ENCODE measurements at regions not wholly inside any gene's neighbourhood (a gene's known extent, or its start where the extent isn't known, plus 50 kb on each side); places are given as distances from the start of the nearest gene placed in this dataset.
A peak's percentile ranks its signal among the peaks of the same experiment; 100 is the strongest.
"Not testable (repeated sequence)": the region's sequence is repeated elsewhere in the genome, so short reads cannot be mapped to it uniquely, and the experiment has no call there.

- ChIA-PET CTCF (no interaction called here), POLR2A (no interaction called here)
- no peaks in the 10 kb centered on the region for H3K4me1 Mint-ChIP-seq (ENCODE audit: low read depth, unreplicated experiment)
- H3K4me3 Mint-ChIP-seq (ENCODE audit: unreplicated experiment) = no peak overlapping the region
- no peaks in the 10 kb centered on the region for H3K4me1 ChIP-seq
- no peak for DNase-seq
- H3K27ac Mint-ChIP-seq (ENCODE audit: unreplicated experiment) = no peak overlapping the region
- no peak overlapping the region for H3K4me3 ChIP-seq (ENCODE audit: low read depth, low read length)
- H3K27me3 ChIP-seq (replicated peaks; ENCODE audit: control insufficient read depth, insufficient read depth, low read length) = no peaks in the 10 kb centered on the region
- intact Hi-C loops (cut with micrococcal nuclease; ENCODE audit: unreplicated experiment) = no loop called here
- no peak for TF ChIP-seq CTCF (IDR thresholded peaks at IDR 0.05; ENCODE audit: insufficient read depth in 1 of 2, low read depth in 1 of 2, low read length in 1 of 2, severe bottlenecking in 1 of 2, unreplicated experiment in 1 of 2)
- peaks cover 7% of the 10 kb centered on the region for H3K27me3 Mint-ChIP-seq (ENCODE audit: insufficient read depth, unreplicated experiment)
- H3K36me3 Mint-ChIP-seq (ENCODE audit: insufficient read depth, unreplicated experiment) = no peaks in the 10 kb centered on the region
- H3K9me3 Mint-ChIP-seq (ENCODE audit: unreplicated experiment) = no peaks in the 10 kb centered on the region
- no peaks in the 10 kb centered on the region for H3K36me3 ChIP-seq (ENCODE audit: control insufficient read depth, insufficient read depth, low read length)
- BruUV-seq (replicated peaks) = no TSS peak
- H3K9me3 ChIP-seq = no peaks in the 10 kb centered on the region
Observed at GRCh38 chr16:63403792-63404191, 1367.6 kb upstream of the CDH8 start.

- H3K4me1 Mint-ChIP-seq (ENCODE audit: low read depth, unreplicated experiment); H3K27me3 ChIP-seq (replicated peaks; ENCODE audit: control insufficient read depth, insufficient read depth, low read length); H3K9me3 ChIP-seq; H3K27ac Mint-ChIP-seq (ENCODE audit: unreplicated experiment); POLR2A ChIA-PET; H3K9me3 Mint-ChIP-seq (ENCODE audit: unreplicated experiment); H3K4me1 ChIP-seq; H3K27me3 Mint-ChIP-seq (ENCODE audit: insufficient read depth, unreplicated experiment); H3K4me3 ChIP-seq (ENCODE audit: low read depth, low read length); H3K36me3 ChIP-seq (ENCODE audit: control insufficient read depth, insufficient read depth, low read length); H3K36me3 Mint-ChIP-seq (ENCODE audit: insufficient read depth, unreplicated experiment); BruUV-seq (replicated peaks); CTCF ChIA-PET; intact Hi-C loops (cut with micrococcal nuclease; ENCODE audit: unreplicated experiment): not testable (repeated sequence)
- DNase-seq = peak in 1 of 2 experiments; percentile 29
- peak overlapping the region; percentile 29 for H3K4me3 Mint-ChIP-seq (ENCODE audit: unreplicated experiment)
Observed at GRCh38 chr16:63388277-63388676, 1352.0 kb upstream of the CDH8 start.

GRCh38 chr16:63385714-63386432, 1349.6 kb upstream of the CDH8 start:
- Mint-ChIP-seq H3K4me1 (ENCODE audit: low read depth, unreplicated experiment) (no peaks in the 10 kb centered on the region), H3K4me3 (ENCODE audit: unreplicated experiment) (no peak overlapping the region), H3K36me3 (ENCODE audit: insufficient read depth, unreplicated experiment) (no peaks in the 10 kb centered on the region), H3K27me3 (ENCODE audit: insufficient read depth, unreplicated experiment) (no peaks in the 10 kb centered on the region), H3K27ac (ENCODE audit: unreplicated experiment) (no peak overlapping the region), H3K9me3 (ENCODE audit: unreplicated experiment) (no peaks in the 10 kb centered on the region)
- ChIA-PET POLR2A (no interaction called here), CTCF (no interaction called here)
- no peak for DNase-seq
- H3K36me3 ChIP-seq (ENCODE audit: control insufficient read depth, insufficient read depth, low read length) = no peaks in the 10 kb centered on the region; the same call in 1 of the 2 replicates
- H3K9me3 ChIP-seq = no peaks in the 10 kb centered on the region
- BruUV-seq (replicated peaks) = no TSS peak
- no peaks in the 10 kb centered on the region for H3K27me3 ChIP-seq (replicated peaks; ENCODE audit: control insufficient read depth, insufficient read depth, low read length)
- intact Hi-C loops (cut with micrococcal nuclease; ENCODE audit: unreplicated experiment) = no loop called here
- no peak overlapping the region for H3K4me3 ChIP-seq (ENCODE audit: low read depth, low read length)
- no peak for TF ChIP-seq CTCF (IDR thresholded peaks at IDR 0.05; ENCODE audit: insufficient read depth in 1 of 2, low read depth in 1 of 2, low read length in 1 of 2, severe bottlenecking in 1 of 2, unreplicated experiment in 1 of 2)
- H3K4me1 ChIP-seq = no peaks in the 10 kb centered on the region

- no peaks in the 10 kb centered on the region for H3K36me3 ChIP-seq (ENCODE audit: control insufficient read depth, insufficient read depth, low read length)
- TF ChIP-seq CTCF (IDR thresholded peaks at IDR 0.05; ENCODE audit: insufficient read depth in 1 of 2, low read depth in 1 of 2, low read length in 1 of 2, severe bottlenecking in 1 of 2, unreplicated experiment in 1 of 2) = no peak
- intact Hi-C loops (cut with micrococcal nuclease; ENCODE audit: unreplicated experiment) = no loop called here
- no TSS peak for BruUV-seq (replicated peaks)
- H3K4me1 ChIP-seq = no peaks in the 10 kb centered on the region
- Mint-ChIP-seq H3K36me3 (ENCODE audit: insufficient read depth, unreplicated experiment) (no peaks in the 10 kb centered on the region), H3K27ac (ENCODE audit: unreplicated experiment) (no peak overlapping the region), H3K4me1 (ENCODE audit: low read depth, unreplicated experiment) (no peaks in the 10 kb centered on the region), H3K27me3 (ENCODE audit: insufficient read depth, unreplicated experiment) (no peaks in the 10 kb centered on the region), H3K4me3 (ENCODE audit: unreplicated experiment) (no peak overlapping the region), H3K9me3 (ENCODE audit: unreplicated experiment) (no peaks in the 10 kb centered on the region)
- no peak overlapping the region for H3K4me3 ChIP-seq (ENCODE audit: low read depth, low read length)
- DNase-seq = no peak
- ChIA-PET CTCF (no interaction called here), POLR2A (no interaction called here)
- H3K27me3 ChIP-seq (replicated peaks; ENCODE audit: control insufficient read depth, insufficient read depth, low read length) = no peaks in the 10 kb centered on the region
- H3K9me3 ChIP-seq = no peaks in the 10 kb centered on the region
Observed at GRCh38 chr16:63373744-63374143, 1337.5 kb upstream of the CDH8 start.
